Gastrocnemius medialis (tissue), 4 donors: ENCODE measurements at regions not wholly inside any gene's neighbourhood (a gene's known extent, or its start where the extent isn't known, plus 50 kb on each side); places are given as distances from the start of the nearest gene placed in this dataset.

Source experiments
- CTCF ChIP-seq, 5 experiments: fragments of 450-650 bp in 3 of 5; fragments of 200-600 bp in 2 of 5; sonication (generic) in 2 of 5; IDR thresholded peaks in 4 of 5; conservative IDR thresholded peaks in 1 of 5; 1 replicate in 4 of 5; 2 replicates in 1 of 5; pipeline ENCODE4 v1.5.1; 2016 to 2019; ENCODE audit warnings: antibody characterized with exemption in 5 of 5, mild to moderate bottlenecking in 3 of 5, moderate library complexity in 3 of 5
- POLR2A ChIP-seq, 2 donors: fragments of 450-650 bp; IDR thresholded peaks; one replicate each; pipeline ENCODE4 v1.6.1; 2017; ENCODE audit warnings: antibody characterized with exemption in 2 of 2, mild to moderate bottlenecking in 2 of 2, moderate library complexity in 2 of 2

DNA sequence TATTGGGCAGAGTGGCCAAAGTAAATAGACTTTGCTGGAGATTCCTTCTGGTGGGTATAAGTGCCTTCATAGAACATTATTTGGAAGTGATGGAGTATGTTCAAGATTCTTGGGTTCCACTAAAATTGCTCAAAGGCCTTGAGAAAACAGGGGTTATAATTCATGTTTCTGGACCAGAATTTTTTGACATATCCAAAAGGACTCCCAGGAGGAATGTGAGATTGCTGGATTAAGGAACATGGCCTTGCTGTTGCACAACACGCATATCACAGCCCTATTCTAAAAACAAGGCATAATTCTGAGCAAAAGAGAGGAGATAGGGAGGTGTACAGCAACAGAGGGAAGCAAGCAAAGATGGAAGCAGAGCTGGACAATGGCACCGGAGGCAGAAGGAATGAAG lies 111.7 kb upstream of the TNP1 start:
- no peak for TF ChIP-seq CTCF (IDR thresholded peaks at IDR 0.05 in 4 of 5, conservative IDR thresholded peaks at IDR 0.05 in 1 of 5)
- no peak for TF ChIP-seq POLR2A (IDR thresholded peaks at IDR 0.05)
